Lung (tissue), 11 donors: ENCODE measurements at regions not wholly inside any gene's neighbourhood (a gene's known extent, or its start where the extent isn't known, plus 50 kb on each side); places are given as distances from the start of the nearest gene placed in this dataset.
"Not testable (repeated sequence)": the region's sequence is repeated elsewhere in the genome, so short reads cannot be mapped to it uniquely, and the experiment has no call there.

Experiments
- ATAC-seq: fragments of 200-7000 bp; cut with Tn5 transposase; one replicate; pipeline ENCODE4 v1.9.1; 2020; ENCODE audit warnings: moderate number of reproducible peaks; ENCODE audit not compliant: insufficient read depth, low FRiP score
- DNase-seq, 3 donors: peaks; one replicate each; pipeline ENCODE4 v3.0.0-alpha.2; 2013 to 2017
- H3K27ac ChIP-seq, 2 donors: one replicate each; pipeline ENCODE4 v1.5.1; 2013; ENCODE audit warnings: mild to moderate bottlenecking in 2 of 2, moderate library complexity in 2 of 2, control low read depth in 1 of 2, inconsistent platforms in 1 of 2, low read depth in 1 of 2, low read length in 1 of 2
- H3K27me3 ChIP-seq, 3 donors: one replicate each; pipeline ENCODE4 v1.5.1; 2013; ENCODE audit warnings: low read length in 2 of 3; ENCODE audit not compliant: control insufficient read depth in 3 of 3, insufficient read depth in 3 of 3
- H3K36me3 ChIP-seq, 4 donors: one replicate each; pipeline ENCODE4 v1.5.1; 2013; ENCODE audit warnings: low read length in 4 of 4, mild to moderate bottlenecking in 1 of 4, moderate library complexity in 1 of 4; ENCODE audit not compliant: control insufficient read depth in 4 of 4, insufficient read depth in 4 of 4
- H3K4me1 ChIP-seq, 5 donors: one replicate each; pipeline ENCODE4 v1.5.1; 2013; ENCODE audit warnings: low read length in 5 of 5, mild to moderate bottlenecking in 2 of 5, moderate library complexity in 1 of 5; ENCODE audit not compliant: control insufficient read depth in 5 of 5, insufficient read depth in 5 of 5
- H3K4me3 ChIP-seq: one replicate; pipeline ENCODE4 v1.5.1; 2013; ENCODE audit warnings: mild to moderate bottlenecking, control low read depth, moderate library complexity
- H3K9ac ChIP-seq, 2 donors: one replicate each; pipeline ENCODE4 v1.5.1; 2013; ENCODE audit warnings: low read length in 2 of 2, control low read depth in 1 of 2; ENCODE audit not compliant: insufficient read depth in 1 of 2
- H3K9me3 ChIP-seq, 4 donors: one replicate each; pipeline ENCODE4 v1.5.1; 2013; ENCODE audit warnings: low read length in 3 of 4, mild to moderate bottlenecking in 1 of 4, moderate library complexity in 1 of 4; ENCODE audit not compliant: control insufficient read depth in 4 of 4, insufficient read depth in 3 of 4
- CTCF ChIP-seq: IDR thresholded peaks from 2 replicates; pipeline ENCODE4 v1.5.1; 2012; ENCODE audit warnings: mild to moderate bottlenecking; ENCODE audit errors: control extremely low read depth, extremely low read depth
- WGBS, 2 donors: extraction: QIAGEN DNeasy Blood & Tissue Kit; methylation state at CpG; one replicate each; pipeline ENCODE4 v1.1.7; 2013; 5-methylcytosine and 5-hydroxymethylcytosine counted together
- donor health status: control.
- donor health status: control.
- donor health status: Bipolar disorder and iron deficiency.
- donor health status: healthy.
- donor health status: DM: yes; HTN: yes; CAD: no.

GRCh38 chr5:92265804-92266203 lies 882.7 kb upstream of the ARRDC3 start:
- Histone ChIP-seq H3K36me3 (no peaks in the 10 kb centered on the region), H3K4me1 (no peaks in the 10 kb centered on the region), H3K27me3 (no peaks in the 10 kb centered on the region), H3K27ac (no peak overlapping the region), H3K9me3 (peaks cover 0 to 6% (median 0%) of the 10 kb centered on the region in 4 donors), H3K9ac (no peak overlapping the region), H3K4me3 (no peak overlapping the region)
- TF ChIP-seq CTCF = no peak
- ATAC-seq (no peak), DNase-seq (no peak)
- WGBS, 2 donors = 79 to 93% methylated on average over 3 of the region's 3 CpGs

- not testable (repeated sequence) for H3K27me3 ChIP-seq, H3K36me3 ChIP-seq, H3K9me3 ChIP-seq, ATAC-seq, H3K4me1 ChIP-seq, H3K4me3 ChIP-seq, DNase-seq, H3K9ac ChIP-seq, H3K27ac ChIP-seq
These were observed 872.5 kb upstream of the ARRDC3 start for GRCh38 chr5:92255605-92256004.

- Histone ChIP-seq H3K4me3 (no peak overlapping the region), H3K4me1 (no peaks in the 10 kb centered on the region)
- WGBS, 2 donors = 87 to 96% methylated on average over 6 of the region's 6 CpGs
These were observed 865.4 kb upstream of the ARRDC3 start for GRCh38 chr5:92248518-92248917.

GRCh38 chr5:92242170-92242569 lies 859.1 kb upstream of the ARRDC3 start:
- no peaks in the 10 kb centered on the region for H3K27me3 ChIP-seq
- H3K4me3 ChIP-seq = no peak overlapping the region
- no peak overlapping the region for H3K9ac ChIP-seq
- no peak for DNase-seq
- TF ChIP-seq CTCF = no peak
- no peak for ATAC-seq
- H3K4me1 ChIP-seq = no peaks in the 10 kb centered on the region
- H3K27ac ChIP-seq = no peak overlapping the region
- H3K9me3 ChIP-seq = peaks cover 0 to 5% (median 0%) of the 10 kb centered on the region in 4 donors
- no peaks in the 10 kb centered on the region for H3K36me3 ChIP-seq

More at GRCh38 chr5:92248518-92248917, 865.4 kb upstream of the ARRDC3 start:
- ATAC-seq (no peak), DNase-seq (no peak)
- no peak for TF ChIP-seq CTCF
- Histone ChIP-seq H3K9me3 (peaks cover 0 to 9% (median 3%) of the 10 kb centered on the region in 4 donors), H3K9ac (no peak overlapping the region), H3K27me3 (no peaks in the 10 kb centered on the region), H3K36me3 (no peaks in the 10 kb centered on the region), H3K27ac (no peak overlapping the region)
